IMR-90 (cell line): ENCODE measurements at regions not wholly inside any gene's neighbourhood (a gene's known extent, or its start where the extent isn't known, plus 50 kb on each side); places are given as distances from the start of the nearest gene placed in this dataset.

ENCODE experiments used
- ATAC-seq: fragments of 200-7000 bp; cut with Tn5 transposase; 2 replicates; pipeline ENCODE4 v1.9.1; 2020; ENCODE audit warnings: low read depth, mild to moderate bottlenecking, moderate library complexity
- BruUV-seq: library from RNA; stranded (reverse); fragments of 400-500 nt; replicated peaks from 2 replicates; lab custom pipeline; 2021; lab: Mats Ljungman, UMichigan
- CTCF ChIA-PET: fragments of 300-600 bp; formaldehyde crosslinking; extraction: SDS; loops from one replicate; lab custom pipeline; 2021; ENCODE audit warnings: antibody characterized with exemption; lab: Yijun Ruan, JAX
- POLR2A ChIA-PET: fragments of 300-600 bp; sonication (Branson Sonifier 250); formaldehyde crosslinking; loops from one replicate; lab custom pipeline; 2022; ENCODE audit warnings: antibody characterized with exemption; ENCODE audit not compliant: unreplicated experiment; lab: Charles Lee
- DNase-seq: peaks from one replicate; pipeline ENCODE4 v3.0.0; 2013
- H2AFZ ChIP-seq: replicated peaks from 2 replicates; pipeline ENCODE3; 2013; ENCODE audit warnings: low read length, mild to moderate bottlenecking; ENCODE audit not compliant: poor library complexity
- H2AK5ac ChIP-seq: 2 replicates; pipeline ENCODE4 v1.6.1; 2013; ENCODE audit warnings: low read depth, low read length, inconsistent platforms
- H2AK9ac ChIP-seq: replicated peaks from 2 replicates; pipeline ENCODE3; 2013; ENCODE audit warnings: mild to moderate bottlenecking, low read depth, low read length, moderate library complexity; ENCODE audit not compliant: poor library complexity
- H2BK120ac ChIP-seq: 2 replicates; pipeline ENCODE4 v1.6.1; 2013; ENCODE audit warnings: low read depth, low read length, inconsistent platforms
- H2BK15ac ChIP-seq: 3 replicates; pipeline ENCODE4 v1.6.1; 2013; ENCODE audit warnings: low read depth, low read length, inconsistent platforms
- H2BK20ac ChIP-seq: 2 replicates; pipeline ENCODE4 v1.6.1; 2013; ENCODE audit warnings: low read depth, mild to moderate bottlenecking, inconsistent platforms, low read length, moderate library complexity
- H2BK5ac ChIP-seq: 2 replicates; pipeline ENCODE4 v1.6.1; 2013; ENCODE audit warnings: mild to moderate bottlenecking, low read depth, low read length, inconsistent platforms; ENCODE audit not compliant: poor library complexity, severe bottlenecking
- H3K14ac ChIP-seq: replicated peaks from 2 replicates; pipeline ENCODE4 v1.6.1; 2013; ENCODE audit warnings: low read depth, low read length, inconsistent platforms
- H3K18ac ChIP-seq: 2 replicates; pipeline ENCODE4 v1.6.1; 2013; ENCODE audit warnings: low read depth, low read length, control low read depth
- H3K23ac ChIP-seq: 2 replicates; pipeline ENCODE4 v1.6.1; 2013; ENCODE audit warnings: low read depth, low read length, inconsistent platforms
- H3K27ac ChIP-seq: 2 replicates; pipeline ENCODE4 v1.5.1; 2013; ENCODE audit warnings: mild to moderate bottlenecking, control low read depth, low read length; ENCODE audit not compliant: insufficient read depth
- H3K27me3 ChIP-seq: 2 replicates; pipeline ENCODE4 v1.6.1; 2013; ENCODE audit warnings: low read length; ENCODE audit not compliant: control insufficient read depth, insufficient read depth
- H3K36me3 ChIP-seq: 2 replicates; pipeline ENCODE4 v1.6.1; 2013; ENCODE audit warnings: low read length, mixed read lengths; ENCODE audit not compliant: control insufficient read depth, insufficient read depth
- H3K4ac ChIP-seq: 2 replicates; pipeline ENCODE4 v1.6.1; 2013; ENCODE audit warnings: low read depth, low read length, inconsistent platforms
- H3K4me1 ChIP-seq: 2 replicates; pipeline ENCODE4 v1.6.1; 2013; ENCODE audit warnings: low read length, mixed read lengths; ENCODE audit not compliant: control insufficient read depth, insufficient read depth
- H3K4me2 ChIP-seq: 2 replicates; pipeline ENCODE4 v1.6.1; 2013; ENCODE audit warnings: low read depth, mild to moderate bottlenecking, control low read depth, low read length, moderate library complexity
- H3K4me3 ChIP-seq: 2 replicates; pipeline ENCODE4 v1.5.1; 2013; ENCODE audit warnings: low read depth, mild to moderate bottlenecking, control low read depth, low read length, moderate library complexity; ENCODE audit not compliant: insufficient read depth
- H3K56ac ChIP-seq: 2 replicates; pipeline ENCODE4 v1.6.1; 2013; ENCODE audit warnings: low read length, inconsistent platforms; ENCODE audit not compliant: insufficient read depth; ENCODE audit errors: extremely low read depth
- H3K79me1 ChIP-seq, 2 experiments: 2 replicates each; pipeline ENCODE4 v1.6.1; 2013; ENCODE audit warnings: low read length in 2 of 2, inconsistent platforms in 1 of 2, low read depth in 1 of 2
- H3K9ac ChIP-seq: 2 replicates; pipeline ENCODE4 v1.6.1; 2013; ENCODE audit warnings: low read depth, low read length, control low read depth
- H3K9me1 ChIP-seq: 2 replicates; pipeline ENCODE4 v1.6.1; 2013; ENCODE audit warnings: low read length, inconsistent platforms; ENCODE audit not compliant: insufficient read depth
- H3K9me3 ChIP-seq: 2 replicates; pipeline ENCODE4 v1.6.1; 2013; ENCODE audit warnings: low read length; ENCODE audit not compliant: control insufficient read depth, insufficient read depth
- H4K20me1 ChIP-seq: 2 replicates; pipeline ENCODE4 v1.6.1; 2013; ENCODE audit warnings: low read length, inconsistent platforms; ENCODE audit not compliant: insufficient read depth
- H4K5ac ChIP-seq: 2 replicates; pipeline ENCODE4 v1.6.1; 2013; ENCODE audit warnings: mild to moderate bottlenecking, low read depth, low read length, control low read depth
- H4K8ac ChIP-seq, 2 experiments: 2 replicates each; pipeline ENCODE4 v1.6.1; 2013; ENCODE audit warnings: low read depth in 2 of 2, low read length in 2 of 2, control low read depth in 1 of 2, inconsistent platforms in 1 of 2
- H4K91ac ChIP-seq: 2 replicates; pipeline ENCODE4 v1.6.1; 2013; ENCODE audit warnings: low read depth, low read length, inconsistent platforms; ENCODE audit not compliant: insufficient read depth
- BHLHE40 ChIP-seq: fragments of 150-350 bp; IDR thresholded peaks from 2 replicates; pipeline ENCODE4 v1.6.1; 2016; ENCODE audit warnings: mild to moderate bottlenecking, low read depth, low read length
- CEBPB ChIP-seq: IDR thresholded peaks from 2 replicates; pipeline ENCODE4 v1.6.1; 2012; ENCODE audit warnings: low read depth, low read length, improper control_type of control experiment
- CHD1 ChIP-seq: IDR thresholded peaks from 2 replicates; pipeline ENCODE4 v1.6.1; 2012; ENCODE audit warnings: low read depth, low read length, improper control_type of control experiment
- MAFK ChIP-seq: IDR thresholded peaks from 2 replicates; pipeline ENCODE4 v1.6.1; 2012; ENCODE audit warnings: low read depth, low read length, improper control_type of control experiment
- USF2 ChIP-seq: fragments of 150-350 bp; IDR thresholded peaks from 2 replicates; pipeline ENCODE4 v1.6.1; 2017; ENCODE audit warnings: mild to moderate bottlenecking, antibody characterized with exemption, low read length, low read depth
- WGBS, 2 experiments: methylation state at CpG; one replicate each; pipeline versions ENCODE4 v1.1.5 to v1.1.7; 2013; ENCODE audit warnings: missing lambda C conversion rate in 2 of 2; ENCODE audit not compliant: insufficient read length in 1 of 2; ENCODE audit errors: extremely low coverage in 2 of 2; 5-methylcytosine and 5-hydroxymethylcytosine counted together
- dilution Hi-C: fragments of 300-500 bp; cut with HindIII; formaldehyde crosslinking; loops from one replicate; pipeline ENCODE4 v1.14.3; 2018; ENCODE audit warnings: low sequenced_read_pairs; ENCODE audit not compliant: unreplicated experiment
- in situ Hi-C: fragments of 300-500 bp; cut with MboI; formaldehyde crosslinking; loops from 3 replicates; pipeline ENCODE4 v1.14.3; 2019; ENCODE audit warnings: low sequenced_read_pairs, inconsistent platforms, mixed read lengths
- intact Hi-C: fragments of 100-400 bp; cut with micrococcal nuclease; formaldehyde crosslinking; loops from 2 replicates; pipeline ENCODE4 v1.10.0; 2022
- TF ChIP-seq, protein P1 (sequence below): fragments of 150-350 bp; IDR thresholded peaks from 2 replicates; pipeline ENCODE4 v1.6.1; 2016; ENCODE audit warnings: low read depth, mild to moderate bottlenecking, low read length, moderate library complexity, borderline replicate concordance

- intact Hi-C loops = no loop called here
- Histone ChIP-seq H2AK9ac (peak overlapping the region; percentile 62), H3K79me1 (no peaks in the 10 kb centered on the region), H3K36me3 (no peaks in the 10 kb centered on the region), H3K27ac (peak overlapping the region; percentile 59), H2BK20ac (peak overlapping the region; percentile 81), H3K4me1 (peaks cover 15% of the 10 kb centered on the region), H2BK5ac (peak overlapping the region; percentile 82), H3K9ac (no peak overlapping the region), H3K14ac (peak overlapping the region; percentile 65), H2BK120ac (peak overlapping the region; percentile 80), H2AK5ac (peak overlapping the region; percentile 78), H4K8ac (peak overlapping the region; percentile 41 to 68; a peak in 3 of 4 replicates), H2AFZ (peak overlapping the region; percentile 78), H3K4me3 (no peak overlapping the region), H3K4ac (peak overlapping the region; percentile 81), H3K18ac (peak overlapping the region; percentile 66), H3K9me3 (no peaks in the 10 kb centered on the region), H4K5ac (peak overlapping the region; percentile 81), H4K20me1 (no peaks in the 10 kb centered on the region), H2BK15ac (peak overlapping the region; percentile 90; the same call in 2 of the 3 replicates), H4K91ac (peak overlapping the region; percentile 87), H3K9me1 (peaks cover 3% of the 10 kb centered on the region; the same call in 1 of the 2 replicates), H3K4me2 (peak overlapping the region; percentile 1; the same call in 1 of the 2 replicates), H3K56ac (peak overlapping the region; percentile 62; the same call in 1 of the 2 replicates), H3K23ac (peak overlapping the region; percentile 55; the same call in 1 of the 2 replicates), H3K27me3 (no peaks in the 10 kb centered on the region)
- ATAC-seq (peak; percentile 79), DNase-seq (peak; percentile 68)
- CTCF ChIA-PET = no interaction called here
- in situ Hi-C loops = no loop called here
- POLR2A ChIA-PET = no interaction called here
- no TSS peak for BruUV-seq
- TF ChIP-seq BHLHE40 (peak; percentile 36; the same call in 1 of the 2 replicates), CHD1 (no peak), MAFK (no peak), USF2 (peak; percentile 60; the same call in 1 of the 2 replicates), CEBPB (peak; percentile 79)
- TF ChIP-seq, protein P1, sequence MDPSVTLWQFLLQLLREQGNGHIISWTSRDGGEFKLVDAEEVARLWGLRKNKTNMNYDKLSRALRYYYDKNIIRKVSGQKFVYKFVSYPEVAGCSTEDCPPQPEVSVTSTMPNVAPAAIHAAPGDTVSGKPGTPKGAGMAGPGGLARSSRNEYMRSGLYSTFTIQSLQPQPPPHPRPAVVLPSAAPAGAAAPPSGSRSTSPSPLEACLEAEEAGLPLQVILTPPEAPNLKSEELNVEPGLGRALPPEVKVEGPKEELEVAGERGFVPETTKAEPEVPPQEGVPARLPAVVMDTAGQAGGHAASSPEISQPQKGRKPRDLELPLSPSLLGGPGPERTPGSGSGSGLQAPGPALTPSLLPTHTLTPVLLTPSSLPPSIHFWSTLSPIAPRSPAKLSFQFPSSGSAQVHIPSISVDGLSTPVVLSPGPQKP = no peak
- dilution Hi-C loops = no loop called here
- no CpG with 5 or more reads among the region's 6 CpGs for WGBS, 2 experiments
These were observed 63.3 kb upstream of the NFIL3 start for GRCh38 chr9:91486699-91487497.
